ENCODE measurements at regions not wholly inside any gene's neighbourhood (a gene's known extent, or its start where the extent isn't known, plus 50 kb on each side); places are given as distances from the start of the nearest gene placed in this dataset.

GRCh38 chr18:3333056-3333720 is 71.3 kb downstream of the MYL12B start:
- TF ChIP-seq POLR2A (IDR thresholded peaks at IDR 0.05; ENCODE audit: extremely low read depth, insufficient read length) (no peak), CTCF (IDR thresholded peaks at IDR 0.05; ENCODE audit: low read depth, low read length) (no peak), MAX (IDR thresholded peaks at IDR 0.05; ENCODE audit: low read depth, low read length) (no peak), MYC (IDR thresholded peaks at IDR 0.05; ENCODE audit: low read depth, low read length) (no peak)

All from NB4 (cell line).